MCF 10A (cell line): ENCODE measurements at regions not wholly inside any gene's neighbourhood (a gene's known extent, or its start where the extent isn't known, plus 50 kb on each side); places are given as distances from the start of the nearest gene placed in this dataset.
A peak's percentile ranks its signal among the peaks of the same experiment; 100 is the strongest.

Experiments
- BruUV-seq: library from RNA; stranded (reverse); fragments of 400-500 nt; replicated peaks from 2 replicates; lab custom pipeline; 2021; lab: Mats Ljungman, UMichigan
- CTCF ChIA-PET: fragments of 300-600 bp; sonication (Branson Sonifier 250); formaldehyde crosslinking; extraction: SDS; loops from one replicate; lab custom pipeline; 2021; ENCODE audit warnings: antibody characterized with exemption, inconsistent platforms; lab: Yijun Ruan, JAX
- POLR2A ChIA-PET: fragments of 300-600, 350-650 bp; sonication (Branson Sonifier 250); formaldehyde crosslinking; extraction: SDS; loops from one replicate; lab custom pipeline; 2020; ENCODE audit warnings: antibody characterized with exemption, inconsistent platforms; lab: Yijun Ruan, JAX
- DNase-seq: peaks from one replicate; pipeline ENCODE4 v3.0.0-alpha.2; 2018; ENCODE audit not compliant: unreplicated experiment
- H3K27ac Mint-ChIP-seq: one replicate; pipeline ENCODE4 v1.8.0; 2022; ENCODE audit warnings: mild to moderate bottlenecking, low read depth, mixed read lengths; ENCODE audit not compliant: unreplicated experiment
- H3K27me3 Mint-ChIP-seq: one replicate; pipeline ENCODE4 v1.8.0; 2022; ENCODE audit warnings: mixed read lengths; ENCODE audit not compliant: insufficient read depth, unreplicated experiment
- H3K36me3 Mint-ChIP-seq: one replicate; pipeline ENCODE4 v1.8.0; 2022; ENCODE audit warnings: mild to moderate bottlenecking, moderate library complexity, mixed read lengths; ENCODE audit not compliant: insufficient read depth, unreplicated experiment
- H3K4me1 Mint-ChIP-seq: one replicate; pipeline ENCODE4 v1.8.0; 2022; ENCODE audit warnings: mixed read lengths; ENCODE audit not compliant: insufficient read depth, unreplicated experiment
- H3K4me3 Mint-ChIP-seq: one replicate; pipeline ENCODE4 v1.8.0; 2022; ENCODE audit warnings: mild to moderate bottlenecking, moderate library complexity, mixed read lengths; ENCODE audit not compliant: unreplicated experiment
- H3K9me3 Mint-ChIP-seq: one replicate; pipeline ENCODE4 v1.8.0; 2022; ENCODE audit warnings: mixed read lengths; ENCODE audit not compliant: unreplicated experiment
- CTCF ChIP-seq: fragments of 200-600 bp; IDR thresholded peaks from one replicate; pipeline ENCODE4 v1.8.0; 2022; ENCODE audit warnings: antibody characterized with exemption, mild to moderate bottlenecking; ENCODE audit not compliant: unreplicated experiment
- intact Hi-C: fragments of 100-400 bp; cut with micrococcal nuclease; formaldehyde crosslinking; loops from 2 replicates; pipeline ENCODE4 v1.14.1; 2022

GRCh38 chr14:54168489-54168888 is 211.9 kb upstream of the BMP4 start:
- ChIA-PET POLR2A (no interaction called here), CTCF (interaction anchor here (0.7 kb wide), 1 partner anchor 9 kb away, joined by 5 read pairs; no protein-coding TSS in a partner anchor)
- Mint-ChIP-seq H3K27me3 (no peaks in the 10 kb centered on the region), H3K4me1 (peaks cover 29% of the 10 kb centered on the region), H3K36me3 (no peaks in the 10 kb centered on the region), H3K27ac (peak overlapping the region; percentile 61), H3K4me3 (no peak overlapping the region), H3K9me3 (no peaks in the 10 kb centered on the region)
- BruUV-seq: no TSS peak
- intact Hi-C loops: no loop called here
- no peak for TF ChIP-seq CTCF
- DNase-seq: no peak

- Mint-ChIP-seq H3K27me3 (no peaks in the 10 kb centered on the region), H3K36me3 (no peaks in the 10 kb centered on the region), H3K4me1 (peaks cover 38% of the 10 kb centered on the region), H3K9me3 (no peaks in the 10 kb centered on the region), H3K27ac (peak overlapping the region; percentile 61), H3K4me3 (no peak overlapping the region)
- no peak for TF ChIP-seq CTCF
- POLR2A ChIA-PET: interaction anchor here (1.1 kb wide), 1 partner anchor 55 kb away, joined by 3 read pairs; no protein-coding TSS in a partner anchor
- peak; percentile 60 for DNase-seq
- no TSS peak for BruUV-seq
- intact Hi-C loops: no loop called here
- CTCF ChIA-PET: interaction anchor here (0.7 to 2.6 kb wide), 3 partner anchors 113 to 160 kb away, joined by 3 to 10 read pairs (median 3); no protein-coding TSS in a partner anchor
Measured at GRCh38 chr14:54169254-54169924, 212.8 kb upstream of the BMP4 start.

GRCh38 chr14:54170301-54170700 is 213.7 kb upstream of the BMP4 start:
- H3K36me3 Mint-ChIP-seq: no peaks in the 10 kb centered on the region
- POLR2A ChIA-PET: interaction anchor here (0.6 to 1.2 kb wide), 5 partner anchors 17 to 636 kb away, joined by 3 read pairs; no protein-coding TSS in a partner anchor
- no peaks in the 10 kb centered on the region for H3K27me3 Mint-ChIP-seq
- peak overlapping the region; percentile 61 for H3K27ac Mint-ChIP-seq
- DNase-seq: peak; percentile 23
- H3K4me1 Mint-ChIP-seq: peaks cover 42% of the 10 kb centered on the region
- H3K9me3 Mint-ChIP-seq: no peaks in the 10 kb centered on the region
- no peak overlapping the region for H3K4me3 Mint-ChIP-seq
- intact Hi-C loops: loop anchor here (10.0 kb wide), 3 partner anchors 216 to 506 kb away; partner anchors contain the start of gene BMP4
- TF ChIP-seq CTCF: no peak
- no TSS peak for BruUV-seq
- CTCF ChIA-PET: interaction anchor here (0.7 to 2.6 kb wide), 5 partner anchors 16 to 643 kb away, joined by 3 to 10 read pairs (median 3); no protein-coding TSS in a partner anchor

GRCh38 chr14:54172114-54172513 is 215.5 kb upstream of the BMP4 start:
- H3K9me3 Mint-ChIP-seq: no peaks in the 10 kb centered on the region
- no peak for DNase-seq
- POLR2A ChIA-PET: interaction anchor here (0.8 to 1.3 kb wide), 3 partner anchors 12 to 457 kb away, joined by 3 to 4 read pairs (median 3); no protein-coding TSS in a partner anchor
- intact Hi-C loops: loop anchor here (10.0 kb wide), 3 partner anchors 217 to 507 kb away; partner anchors contain the start of gene BMP4
- H3K4me1 Mint-ChIP-seq: peaks cover 50% of the 10 kb centered on the region
- H3K36me3 Mint-ChIP-seq: no peaks in the 10 kb centered on the region
- H3K4me3 Mint-ChIP-seq: no peak overlapping the region
- CTCF ChIA-PET: interaction anchor here (0.5 to 3.5 kb wide), 8 partner anchors 11 to 427 kb away, joined by 3 to 21 read pairs (median 4); no protein-coding TSS in a partner anchor
- no peaks in the 10 kb centered on the region for H3K27me3 Mint-ChIP-seq
- no peak overlapping the region for H3K27ac Mint-ChIP-seq
- no TSS peak for BruUV-seq
- no peak for TF ChIP-seq CTCF
